Dermis blood vessel endothelial cell (primary cell): ENCODE measurements at regions not wholly inside any gene's neighbourhood (a gene's known extent, or its start where the extent isn't known, plus 50 kb on each side); places are given as distances from the start of the nearest gene placed in this dataset.
"Not testable (repeated sequence)": the region's sequence is repeated elsewhere in the genome, so short reads cannot be mapped to it uniquely, and the experiment has no call there.

Experiments used
- DNase-seq: peaks from one replicate; pipeline ENCODE4 v3.0.0; 2010

DNA sequence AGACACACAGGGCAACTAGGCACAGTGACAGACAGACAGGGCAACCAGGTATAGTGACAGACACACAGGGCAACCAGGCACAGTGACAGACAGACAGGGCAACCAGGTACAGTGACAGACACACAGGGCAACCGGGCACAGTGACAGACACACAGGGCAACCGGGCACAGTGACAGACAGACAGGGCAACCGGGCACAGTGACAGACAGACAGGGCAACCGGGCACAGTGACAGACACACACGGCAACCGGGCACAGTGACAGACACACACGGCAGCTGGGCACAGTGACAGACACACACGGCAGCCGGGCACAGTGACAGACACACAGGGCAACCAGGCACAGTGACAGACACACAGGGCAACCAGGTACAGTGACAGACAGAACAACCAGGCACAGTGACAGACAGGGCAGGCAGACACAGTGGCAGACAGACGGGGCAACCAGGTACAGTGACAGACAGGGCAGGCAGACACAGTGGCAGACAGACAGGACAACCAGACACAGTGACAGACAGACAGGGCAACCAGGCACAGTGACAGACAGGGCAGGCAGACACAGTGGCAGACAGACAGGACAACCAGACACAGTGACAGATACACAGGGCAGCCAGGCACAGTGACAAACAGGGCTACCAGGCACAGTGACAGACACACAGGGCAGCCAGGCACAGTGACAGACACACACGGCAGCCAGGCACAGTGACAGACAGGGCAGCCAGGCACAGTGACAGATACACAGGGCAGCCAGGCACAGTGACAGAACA is 64.7 kb upstream of the RAB6C start:
- no peak for DNase-seq

- DNase-seq: no peak
Measured at GRCh38 chr2:129915303-129915840, 64.1 kb upstream of the RAB6C start.

GRCh38 chr2:129918604-129919003 is 60.9 kb upstream of the RAB6C start:
- DNase-seq: no peak

GRCh38 chr2:129922571-129923264 is 56.7 kb upstream of the RAB6C start:
- no peak for DNase-seq

- DNase-seq: peak; percentile 64
Measured at GRCh38 chr2:129923265-129924091, 56.0 kb upstream of the RAB6C start.

GRCh38 chr2:129924115-129924514 is 55.4 kb upstream of the RAB6C start:
- not testable (repeated sequence) for DNase-seq

DNA sequence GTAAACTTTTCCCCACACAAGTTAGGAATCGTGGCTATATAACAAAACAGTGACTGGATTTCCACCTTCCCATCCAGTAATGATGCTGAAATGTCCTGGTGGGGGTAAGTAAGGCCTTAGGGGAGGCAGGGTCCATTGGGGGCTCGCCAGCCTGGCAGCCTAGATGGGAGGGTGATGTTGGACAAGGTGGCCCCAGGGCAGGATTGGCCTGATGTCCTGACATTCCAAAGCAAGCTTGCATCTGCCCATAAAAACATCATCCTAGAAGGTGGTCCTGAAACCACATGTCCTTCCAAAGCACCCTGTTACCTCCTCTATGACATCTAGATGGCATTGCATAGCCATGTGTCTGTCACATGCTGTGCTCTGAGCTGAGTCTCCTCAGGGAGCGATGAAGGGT is 54.1 kb upstream of the RAB6C start:
- DNase-seq: no peak

DNA sequence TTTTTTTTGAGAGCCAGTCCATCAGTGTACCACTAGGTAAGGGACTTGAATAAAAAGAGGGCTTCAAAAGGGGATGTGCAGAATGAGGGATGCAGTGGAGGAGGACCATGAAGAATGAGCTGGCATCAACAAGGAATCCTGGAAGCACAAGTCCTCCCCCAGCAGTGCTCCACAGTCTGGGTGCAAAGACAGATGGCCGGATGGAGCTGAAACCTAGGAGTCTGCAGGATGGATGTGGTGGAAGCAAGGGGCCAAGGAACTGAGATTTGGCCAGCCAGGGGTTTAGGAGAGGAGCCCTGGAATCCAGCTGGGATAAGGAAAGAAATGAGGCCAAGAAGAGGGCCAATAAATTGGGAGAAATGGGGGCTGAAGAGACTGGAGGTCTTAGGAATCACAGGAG is 51.8 kb upstream of the RAB6C start:
- no peak for DNase-seq

- DNase-seq: no peak
Measured at GRCh38 chr2:129929321-129930290, 49.9 kb upstream of the RAB6C start.
